MCF 10A (cell line): ENCODE measurements at regions not wholly inside any gene's neighbourhood (a gene's known extent, or its start where the extent isn't known, plus 50 kb on each side); places are given as distances from the start of the nearest gene placed in this dataset.

Experiments
- BruUV-seq: library from RNA; stranded (reverse); fragments of 400-500 nt; replicated peaks from 2 replicates; lab custom pipeline; 2021; lab: Mats Ljungman, UMichigan
- CTCF ChIA-PET: fragments of 300-600 bp; sonication (Branson Sonifier 250); formaldehyde crosslinking; extraction: SDS; loops from one replicate; lab custom pipeline; 2021; ENCODE audit warnings: antibody characterized with exemption, inconsistent platforms; lab: Yijun Ruan, JAX
- POLR2A ChIA-PET: fragments of 300-600, 350-650 bp; sonication (Branson Sonifier 250); formaldehyde crosslinking; extraction: SDS; loops from one replicate; lab custom pipeline; 2020; ENCODE audit warnings: antibody characterized with exemption, inconsistent platforms; lab: Yijun Ruan, JAX
- DNase-seq: peaks from one replicate; pipeline ENCODE4 v3.0.0-alpha.2; 2018; ENCODE audit not compliant: unreplicated experiment
- H3K27ac Mint-ChIP-seq: one replicate; pipeline ENCODE4 v1.8.0; 2022; ENCODE audit warnings: mild to moderate bottlenecking, low read depth, mixed read lengths; ENCODE audit not compliant: unreplicated experiment
- H3K27me3 Mint-ChIP-seq: one replicate; pipeline ENCODE4 v1.8.0; 2022; ENCODE audit warnings: mixed read lengths; ENCODE audit not compliant: insufficient read depth, unreplicated experiment
- H3K36me3 Mint-ChIP-seq: one replicate; pipeline ENCODE4 v1.8.0; 2022; ENCODE audit warnings: mild to moderate bottlenecking, moderate library complexity, mixed read lengths; ENCODE audit not compliant: insufficient read depth, unreplicated experiment
- H3K4me1 Mint-ChIP-seq: one replicate; pipeline ENCODE4 v1.8.0; 2022; ENCODE audit warnings: mixed read lengths; ENCODE audit not compliant: insufficient read depth, unreplicated experiment
- H3K4me3 Mint-ChIP-seq: one replicate; pipeline ENCODE4 v1.8.0; 2022; ENCODE audit warnings: mild to moderate bottlenecking, moderate library complexity, mixed read lengths; ENCODE audit not compliant: unreplicated experiment
- H3K9me3 Mint-ChIP-seq: one replicate; pipeline ENCODE4 v1.8.0; 2022; ENCODE audit warnings: mixed read lengths; ENCODE audit not compliant: unreplicated experiment
- intact Hi-C: fragments of 100-400 bp; cut with micrococcal nuclease; formaldehyde crosslinking; loops from 2 replicates; pipeline ENCODE4 v1.14.1; 2022
- TF ChIP-seq, protein P1 (sequence below): fragments of 200-600 bp; IDR thresholded peaks from one replicate; pipeline ENCODE4 v1.8.0; 2022; ENCODE audit warnings: antibody characterized with exemption, mild to moderate bottlenecking; ENCODE audit not compliant: unreplicated experiment

GRCh38 chr2:238701341-238702206 lies 146.3 kb upstream of the TWIST2 start:
- H3K4me3 Mint-ChIP-seq: no peak overlapping the region
- intact Hi-C loops: no loop called here
- H3K27ac Mint-ChIP-seq: no peak overlapping the region
- no peak for DNase-seq
- H3K9me3 Mint-ChIP-seq: no peaks in the 10 kb centered on the region
- no peaks in the 10 kb centered on the region for H3K36me3 Mint-ChIP-seq
- no peaks in the 10 kb centered on the region for H3K27me3 Mint-ChIP-seq
- POLR2A ChIA-PET: interaction anchor here (1.0 kb wide), 1 partner anchor 9 kb away, joined by 3 read pairs; no protein-coding TSS in a partner anchor
- no peaks in the 10 kb centered on the region for H3K4me1 Mint-ChIP-seq
- BruUV-seq: no TSS peak
- TF ChIP-seq, protein P1, sequence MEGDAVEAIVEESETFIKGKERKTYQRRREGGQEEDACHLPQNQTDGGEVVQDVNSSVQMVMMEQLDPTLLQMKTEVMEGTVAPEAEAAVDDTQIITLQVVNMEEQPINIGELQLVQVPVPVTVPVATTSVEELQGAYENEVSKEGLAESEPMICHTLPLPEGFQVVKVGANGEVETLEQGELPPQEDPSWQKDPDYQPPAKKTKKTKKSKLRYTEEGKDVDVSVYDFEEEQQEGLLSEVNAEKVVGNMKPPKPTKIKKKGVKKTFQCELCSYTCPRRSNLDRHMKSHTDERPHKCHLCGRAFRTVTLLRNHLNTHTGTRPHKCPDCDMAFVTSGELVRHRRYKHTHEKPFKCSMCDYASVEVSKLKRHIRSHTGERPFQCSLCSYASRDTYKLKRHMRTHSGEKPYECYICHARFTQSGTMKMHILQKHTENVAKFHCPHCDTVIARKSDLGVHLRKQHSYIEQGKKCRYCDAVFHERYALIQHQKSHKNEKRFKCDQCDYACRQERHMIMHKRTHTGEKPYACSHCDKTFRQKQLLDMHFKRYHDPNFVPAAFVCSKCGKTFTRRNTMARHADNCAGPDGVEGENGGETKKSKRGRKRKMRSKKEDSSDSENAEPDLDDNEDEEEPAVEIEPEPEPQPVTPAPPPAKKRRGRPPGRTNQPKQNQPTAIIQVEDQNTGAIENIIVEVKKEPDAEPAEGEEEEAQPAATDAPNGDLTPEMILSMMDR: no peak
- CTCF ChIA-PET: no interaction called here

- Mint-ChIP-seq H3K27ac (no peak overlapping the region), H3K4me1 (no peaks in the 10 kb centered on the region), H3K4me3 (no peak overlapping the region), H3K9me3 (no peaks in the 10 kb centered on the region), H3K36me3 (no peaks in the 10 kb centered on the region), H3K27me3 (no peaks in the 10 kb centered on the region)
- DNase-seq: no peak
- TF ChIP-seq, protein P1: no peak
- intact Hi-C loops: no loop called here
- BruUV-seq: no TSS peak
- CTCF ChIA-PET: no interaction called here
- POLR2A ChIA-PET: interaction anchor here (1.0 kb wide), 1 partner anchor 8 kb away, joined by 3 read pairs; no protein-coding TSS in a partner anchor
These were observed 145.4 kb upstream of the TWIST2 start for GRCh38 chr2:238702276-238703052.

GRCh38 chr2:238703053-238703415 lies 144.9 kb upstream of the TWIST2 start:
- Mint-ChIP-seq H3K4me3 (no peak overlapping the region), H3K9me3 (no peaks in the 10 kb centered on the region), H3K27ac (no peak overlapping the region), H3K27me3 (no peaks in the 10 kb centered on the region), H3K4me1 (no peaks in the 10 kb centered on the region), H3K36me3 (no peaks in the 10 kb centered on the region)
- ChIA-PET POLR2A (no interaction called here), CTCF (no interaction called here)
- TF ChIP-seq, protein P1: no peak
- DNase-seq: no peak
- BruUV-seq: no TSS peak
- intact Hi-C loops: no loop called here

DNA sequence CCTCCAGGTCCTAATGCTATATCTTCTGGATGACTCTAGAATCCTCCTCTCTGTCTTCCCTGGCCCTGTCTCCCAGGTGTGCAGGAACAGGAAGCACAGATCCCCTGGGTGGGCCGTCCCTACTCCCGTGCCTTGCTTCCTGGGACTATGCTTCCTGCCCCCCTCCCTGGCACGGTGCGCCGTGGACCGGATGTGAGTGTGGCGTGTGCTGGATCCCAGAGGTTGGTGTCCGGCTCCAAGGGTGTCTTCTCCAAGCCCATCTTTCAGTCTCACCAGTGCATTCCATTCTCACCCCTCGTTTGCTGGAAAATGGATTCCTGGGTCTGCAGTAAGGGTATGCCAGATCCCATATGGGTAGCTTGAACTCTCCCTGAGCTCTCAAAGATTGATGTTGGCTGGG lies 144.4 kb upstream of the TWIST2 start:
- TF ChIP-seq, protein P1: no peak
- intact Hi-C loops: no loop called here
- DNase-seq: no peak
- Mint-ChIP-seq H3K27ac (no peak overlapping the region), H3K4me3 (no peak overlapping the region), H3K9me3 (no peaks in the 10 kb centered on the region), H3K36me3 (no peaks in the 10 kb centered on the region), H3K4me1 (no peaks in the 10 kb centered on the region), H3K27me3 (no peaks in the 10 kb centered on the region)
- BruUV-seq: no TSS peak
- ChIA-PET POLR2A (no interaction called here), CTCF (no interaction called here)
